WTC11 (cell line): ENCODE measurements at regions not wholly inside any gene's neighbourhood (a gene's known extent, or its start where the extent isn't known, plus 50 kb on each side); places are given as distances from the start of the nearest gene placed in this dataset.

Source experiments
- ATAC-seq: fragments of 200-7000 bp; cut with Tn5 transposase; 2 replicates; pipeline ENCODE4 v1.10.0; 2021; ENCODE audit warnings: mild to moderate bottlenecking, moderate library complexity
- CTCF ChIA-PET: fragments of 300-600 bp; sonication (Branson Sonifier 250); formaldehyde crosslinking; loops from one replicate; lab custom pipeline; 2021; ENCODE audit warnings: antibody characterized with exemption; lab: Charles Lee
- POLR2A ChIA-PET: fragments of 350-600 bp; sonication (Branson Sonifier 250); formaldehyde crosslinking; loops from one replicate; lab custom pipeline; 2021; ENCODE audit warnings: antibody characterized with exemption; lab: Charles Lee
- DNase-seq: peaks from one replicate; pipeline ENCODE4 v3.0.0; 2021; ENCODE audit warnings: low spot score
- H3K27ac Mint-ChIP-seq: 2 replicates; pipeline ENCODE4 v1.8.0; 2021; ENCODE audit warnings: mixed read lengths
- H3K27me3 Mint-ChIP-seq: 2 replicates; pipeline ENCODE4 v1.8.0; 2021; ENCODE audit warnings: low read depth, mild to moderate bottlenecking, moderate library complexity, mixed read lengths
- H3K36me3 Mint-ChIP-seq: 2 replicates; pipeline ENCODE4 v1.8.0; 2021; ENCODE audit warnings: mixed read lengths
- H3K4me1 Mint-ChIP-seq: 2 replicates; pipeline ENCODE4 v1.8.0; 2022; ENCODE audit warnings: mixed read lengths
- H3K4me3 Mint-ChIP-seq: 2 replicates; pipeline ENCODE4 v1.8.0; 2021; ENCODE audit warnings: mild to moderate bottlenecking, moderate library complexity, mixed read lengths
- H3K9me3 Mint-ChIP-seq: 2 replicates; pipeline ENCODE4 v1.8.0; 2021; ENCODE audit warnings: mixed read lengths
- CBFB ChIP-seq: sonication (generic); formaldehyde crosslinking; IDR thresholded peaks from 2 replicates; pipeline ENCODE4 v1.8.1; 2022; ENCODE audit warnings: mild to moderate bottlenecking, low read depth, missing genetic modification reagents
- CREB1 ChIP-seq: sonication (generic); formaldehyde crosslinking; IDR thresholded peaks from 2 replicates; pipeline ENCODE4 v1.8.0; 2023; ENCODE audit warnings: mild to moderate bottlenecking, missing genetic modification reagents
- FOXK1 ChIP-seq: sonication (generic); formaldehyde crosslinking; IDR thresholded peaks from 2 replicates; pipeline ENCODE4 v1.8.0; 2022; ENCODE audit warnings: mild to moderate bottlenecking, moderate library complexity, missing genetic modification reagents
- FOXP1 ChIP-seq: sonication (generic); formaldehyde crosslinking; IDR thresholded peaks from 2 replicates; pipeline ENCODE4 v1.8.0; 2022; ENCODE audit warnings: missing genetic modification reagents, mild to moderate bottlenecking, moderate library complexity, borderline replicate concordance
- HMGXB4 ChIP-seq: sonication (generic); formaldehyde crosslinking; IDR thresholded peaks from 2 replicates; pipeline ENCODE4 v1.8.1; 2023; ENCODE audit warnings: mild to moderate bottlenecking, moderate library complexity, missing genetic modification reagents
- JAZF1 ChIP-seq: fragments of 250-450 bp; sonication (Bioruptor Pico); IDR thresholded peaks from 2 replicates; pipeline ENCODE4 v1.9.0; 2021; ENCODE audit warnings: moderate library complexity, mild to moderate bottlenecking, inconsistent platforms
- JUN ChIP-seq: sonication (generic); formaldehyde crosslinking; IDR thresholded peaks from 2 replicates; pipeline ENCODE4 v1.8.0; 2023; ENCODE audit warnings: mild to moderate bottlenecking, missing genetic modification reagents
- KAT7 ChIP-seq: sonication (generic); formaldehyde crosslinking; IDR thresholded peaks from 2 replicates; pipeline ENCODE4 v1.8.1; 2023; ENCODE audit warnings: missing genetic modification reagents, mild to moderate bottlenecking, borderline replicate concordance
- MLX ChIP-seq: sonication (generic); formaldehyde crosslinking; IDR thresholded peaks from 2 replicates; pipeline ENCODE4 v1.8.1; 2023; ENCODE audit warnings: mild to moderate bottlenecking, missing genetic modification reagents, moderate library complexity
- MXD4 ChIP-seq: fragments of 250-450 bp; sonication (Bioruptor Pico); IDR thresholded peaks from 2 replicates; pipeline ENCODE4 v1.8.0; 2021; ENCODE audit warnings: mild to moderate bottlenecking, moderate library complexity, borderline replicate concordance
- NFE2L1 ChIP-seq: sonication (generic); formaldehyde crosslinking; IDR thresholded peaks from 2 replicates; pipeline ENCODE4 v1.8.1; 2023; ENCODE audit warnings: missing genetic modification reagents
- NR1H2 ChIP-seq: sonication (generic); formaldehyde crosslinking; IDR thresholded peaks from 2 replicates; pipeline ENCODE4 v1.9.0; 2021; ENCODE audit warnings: mild to moderate bottlenecking, moderate library complexity, missing genetic modification reagents
- NR2C2 ChIP-seq: sonication (generic); formaldehyde crosslinking; IDR thresholded peaks from 2 replicates; pipeline ENCODE4 v1.8.0; 2022; ENCODE audit warnings: mild to moderate bottlenecking, missing genetic modification reagents
- PRRX2 ChIP-seq: fragments of 250-450 bp; sonication (Bioruptor Pico); IDR thresholded peaks from 2 replicates; pipeline ENCODE4 v1.8.0; 2021; ENCODE audit warnings: mild to moderate bottlenecking
- SP1 ChIP-seq: sonication (generic); formaldehyde crosslinking; conservative IDR thresholded peaks from 2 replicates; pipeline ENCODE4 v1.8.1; 2022; ENCODE audit warnings: missing genetic modification reagents
- ZNF138 ChIP-seq: sonication (generic); formaldehyde crosslinking; conservative IDR thresholded peaks from 2 replicates; pipeline ENCODE4 v1.8.1; 2022; ENCODE audit warnings: mild to moderate bottlenecking, moderate library complexity, missing genetic modification reagents
- TF ChIP-seq, protein P1 (sequence below): sonication (generic); formaldehyde crosslinking; conservative IDR thresholded peaks from 2 replicates; pipeline ENCODE4 v1.8.1; 2023; ENCODE audit warnings: mild to moderate bottlenecking, low read depth, missing genetic modification reagents, moderate library complexity
- TF ChIP-seq, protein P2 (sequence below): fragments of 250-450 bp; sonication (Bioruptor Pico); IDR thresholded peaks from 2 replicates; pipeline ENCODE4 v1.9.0; 2021; ENCODE audit warnings: mild to moderate bottlenecking

DNA sequence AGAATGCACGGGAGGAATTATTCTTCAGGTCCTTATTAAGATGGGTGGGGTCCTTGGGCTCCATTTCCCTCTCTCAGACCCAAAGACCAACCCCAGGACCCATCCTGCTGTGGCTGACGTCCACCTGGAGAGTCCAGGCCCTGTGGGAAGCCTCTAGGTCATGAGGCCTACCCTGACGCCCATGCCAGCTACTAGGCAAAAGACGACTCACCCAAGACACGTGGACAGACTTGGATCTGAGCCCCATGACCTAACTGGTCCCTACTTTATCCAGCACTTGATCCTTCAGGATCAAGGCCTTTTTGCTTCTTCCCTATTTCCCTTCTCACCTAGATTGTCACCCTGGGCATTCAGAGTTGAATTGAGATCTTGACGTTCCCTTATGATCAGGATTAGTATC lies 56.0 kb upstream of the CASZ1 start:
- POLR2A ChIA-PET = no interaction called here
- Mint-ChIP-seq H3K4me3 (no peak overlapping the region), H3K27me3 (peaks cover 3% of the 10 kb centered on the region; the same call in 1 of the 2 replicates), H3K4me1 (no peaks in the 10 kb centered on the region), H3K27ac (no peak overlapping the region), H3K36me3 (peaks cover 4% of the 10 kb centered on the region), H3K9me3 (peaks cover 12% of the 10 kb centered on the region)
- no peak for DNase-seq
- CTCF ChIA-PET = interaction anchor here (0.9 kb wide), 1 partner anchor 15 kb away, joined by 3 read pairs; no protein-coding TSS in a partner anchor
- ATAC-seq = no peak
- TF ChIP-seq NR1H2 (CRISPR knock-in tag) (no peak), MXD4 (CRISPR knock-in tag) (no peak), JAZF1 (no peak)

- ATAC-seq (no peak), DNase-seq (no peak)
- Mint-ChIP-seq H3K9me3 (peaks cover 12% of the 10 kb centered on the region), H3K27ac (no peak overlapping the region), H3K4me3 (no peak overlapping the region), H3K4me1 (no peaks in the 10 kb centered on the region), H3K36me3 (peaks cover 4% of the 10 kb centered on the region), H3K27me3 (peaks cover 3% of the 10 kb centered on the region; the same call in 1 of the 2 replicates)
- no peak for TF ChIP-seq HMGXB4 (CRISPR knock-in tag)
- TF ChIP-seq, protein P1, sequence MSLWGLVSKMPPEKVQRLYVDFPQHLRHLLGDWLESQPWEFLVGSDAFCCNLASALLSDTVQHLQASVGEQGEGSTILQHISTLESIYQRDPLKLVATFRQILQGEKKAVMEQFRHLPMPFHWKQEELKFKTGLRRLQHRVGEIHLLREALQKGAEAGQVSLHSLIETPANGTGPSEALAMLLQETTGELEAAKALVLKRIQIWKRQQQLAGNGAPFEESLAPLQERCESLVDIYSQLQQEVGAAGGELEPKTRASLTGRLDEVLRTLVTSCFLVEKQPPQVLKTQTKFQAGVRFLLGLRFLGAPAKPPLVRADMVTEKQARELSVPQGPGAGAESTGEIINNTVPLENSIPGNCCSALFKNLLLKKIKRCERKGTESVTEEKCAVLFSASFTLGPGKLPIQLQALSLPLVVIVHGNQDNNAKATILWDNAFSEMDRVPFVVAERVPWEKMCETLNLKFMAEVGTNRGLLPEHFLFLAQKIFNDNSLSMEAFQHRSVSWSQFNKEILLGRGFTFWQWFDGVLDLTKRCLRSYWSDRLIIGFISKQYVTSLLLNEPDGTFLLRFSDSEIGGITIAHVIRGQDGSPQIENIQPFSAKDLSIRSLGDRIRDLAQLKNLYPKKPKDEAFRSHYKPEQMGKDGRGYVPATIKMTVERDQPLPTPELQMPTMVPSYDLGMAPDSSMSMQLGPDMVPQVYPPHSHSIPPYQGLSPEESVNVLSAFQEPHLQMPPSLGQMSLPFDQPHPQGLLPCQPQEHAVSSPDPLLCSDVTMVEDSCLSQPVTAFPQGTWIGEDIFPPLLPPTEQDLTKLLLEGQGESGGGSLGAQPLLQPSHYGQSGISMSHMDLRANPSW (CRISPR knock-in tag) = no peak
- no peak for TF ChIP-seq PRRX2 (CRISPR knock-in tag)
- no peak for TF ChIP-seq NR2C2
- no peak for TF ChIP-seq NFE2L1 (CRISPR knock-in tag)
- no peak for TF ChIP-seq CREB1 (CRISPR knock-in tag)
- TF ChIP-seq, protein P2, sequence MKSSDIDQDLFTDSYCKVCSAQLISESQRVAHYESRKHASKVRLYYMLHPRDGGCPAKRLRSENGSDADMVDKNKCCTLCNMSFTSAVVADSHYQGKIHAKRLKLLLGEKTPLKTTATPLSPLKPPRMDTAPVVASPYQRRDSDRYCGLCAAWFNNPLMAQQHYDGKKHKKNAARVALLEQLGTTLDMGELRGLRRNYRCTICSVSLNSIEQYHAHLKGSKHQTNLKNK = no peak
- no peak for TF ChIP-seq KAT7
- no peak for TF ChIP-seq JAZF1
- no peak for TF ChIP-seq SP1 (CRISPR knock-in tag)
- no peak for TF ChIP-seq MLX (CRISPR knock-in tag)
- ChIA-PET CTCF (no interaction called here), POLR2A (no interaction called here)
Measured at GRCh38 chr1:10852998-10853520, 56.6 kb upstream of the CASZ1 start.

DNA sequence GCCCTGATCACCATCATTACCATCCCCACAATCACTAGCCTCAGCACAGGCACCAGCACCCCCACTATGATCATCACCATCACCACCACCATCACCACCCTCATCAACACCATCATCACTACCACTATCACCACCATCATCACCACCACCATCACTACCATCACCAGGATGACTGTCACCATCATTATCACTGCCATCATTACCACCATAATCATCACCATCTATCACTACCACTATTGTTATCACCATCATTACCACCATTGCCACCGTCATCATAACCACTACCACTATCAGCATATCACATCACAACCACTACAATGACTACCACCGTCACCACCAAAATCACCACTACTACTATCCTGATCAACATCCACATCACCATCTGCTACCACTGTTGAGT lies 57.3 kb upstream of the CASZ1 start:
- Mint-ChIP-seq H3K9me3 (peaks cover 12% of the 10 kb centered on the region), H3K27ac (no peak overlapping the region), H3K27me3 (peaks cover 3% of the 10 kb centered on the region; the same call in 1 of the 2 replicates), H3K4me1 (no peaks in the 10 kb centered on the region; the same call in 1 of the 2 replicates), H3K36me3 (peaks cover 4% of the 10 kb centered on the region), H3K4me3 (no peak overlapping the region)
- DNase-seq (no peak), ATAC-seq (no peak)
- TF ChIP-seq FOXK1 (CRISPR knock-in tag) (no peak), FOXP1 (CRISPR knock-in tag) (no peak), ZNF138 (no peak), CBFB (CRISPR knock-in tag) (no peak), JUN (no peak), SP1 (CRISPR knock-in tag) (no peak)
- TF ChIP-seq, protein P1 (CRISPR knock-in tag) = no peak
- POLR2A ChIA-PET = no interaction called here
- CTCF ChIA-PET = no interaction called here
